Tibial nerve (tissue), 4 donors: ENCODE measurements at regions not wholly inside any gene's neighbourhood (a gene's known extent, or its start where the extent isn't known, plus 50 kb on each side); places are given as distances from the start of the nearest gene placed in this dataset.

Experiments
- DNase-seq, 2 donors: peaks; one replicate each; pipeline ENCODE4 v3.0.0-alpha.2; 2019; ENCODE audit warnings: low spot score in 2 of 2
- H3K27ac ChIP-seq, 4 donors: fragments of 200-600 bp; sonication (generic) in 3 of 4; one replicate each; pipeline ENCODE4 v1.5.1; 2017 to 2019; ENCODE audit warnings: mild to moderate bottlenecking in 1 of 4
- H3K27me3 ChIP-seq, 2 donors: fragments of 200-600 bp; sonication (generic) in 1 of 2; one replicate each; pipeline versions ENCODE4 v1.5.1 to v1.6.0; 2017 to 2019
- H3K36me3 ChIP-seq, 3 donors: fragments of 200-600 bp; sonication (generic); one replicate each; pipeline ENCODE4 v1.5.1; 2018 to 2019
- H3K4me1 ChIP-seq, 4 donors: fragments of 200-600 bp; sonication (generic) in 3 of 4; one replicate each; pipeline ENCODE4 v1.5.1; 2017 to 2019
- H3K4me3 ChIP-seq, 4 donors: fragments of 200-600 bp; sonication (generic) in 3 of 4; one replicate each; pipeline ENCODE4 v1.5.1; 2017 to 2019; ENCODE audit warnings: mild to moderate bottlenecking in 1 of 4, moderate library complexity in 1 of 4
- H3K9me3 ChIP-seq, 4 donors: fragments of 200-600 bp; sonication (generic) in 3 of 4; one replicate each; pipeline ENCODE4 v1.5.1; 2017 to 2019
- EP300 ChIP-seq, 2 donors: sonication (generic); formaldehyde crosslinking; IDR thresholded peaks; one replicate each; pipeline ENCODE4 v1.6.1; 2017; ENCODE audit warnings: antibody characterized with exemption in 2 of 2, mild to moderate bottlenecking in 1 of 2
- POLR2A ChIP-seq, 2 donors: fragments of 450-650 bp; IDR thresholded peaks; one replicate each; pipeline ENCODE4 v1.6.1; 2017; ENCODE audit warnings: antibody characterized with exemption in 2 of 2, mild to moderate bottlenecking in 2 of 2, moderate library complexity in 2 of 2
- WGBS, 2 donors: methylation state at CpG; one replicate each; pipeline ENCODE4 v1.1.5; 2018; 5-methylcytosine and 5-hydroxymethylcytosine counted together
- TF ChIP-seq, protein P1 (sequence below), 5 experiments: fragments of 200-600 bp in 3 of 5; fragments of 450-650 bp in 2 of 5; sonication (generic) in 3 of 5; IDR thresholded peaks; one replicate each; pipeline ENCODE4 v1.5.1; 2016 to 2019; ENCODE audit warnings: antibody characterized with exemption in 5 of 5, mild to moderate bottlenecking in 3 of 5, moderate library complexity in 2 of 5

DNA sequence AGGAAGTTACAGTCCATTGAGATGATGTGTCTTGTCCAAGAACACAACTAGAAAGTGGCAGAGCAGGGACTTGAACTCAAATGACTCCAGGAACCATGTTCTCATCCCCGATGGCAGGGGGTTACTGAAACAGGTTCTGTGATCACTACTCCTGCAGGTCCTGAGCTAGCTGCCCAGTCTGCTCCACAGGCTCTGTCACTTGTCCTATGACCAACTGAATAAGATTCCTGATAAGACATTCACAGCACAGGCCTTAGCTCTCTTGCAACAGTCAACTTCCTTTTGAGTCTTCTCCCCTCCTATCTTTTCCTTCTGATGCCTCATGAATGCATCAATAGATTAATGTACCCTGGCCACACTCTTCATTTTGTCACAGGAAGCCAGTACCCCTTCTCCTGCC lies 109.2 kb downstream of the SH3TC2 start:
- no peak for DNase-seq
- H3K9me3 ChIP-seq: no peaks in the 10 kb centered on the region

More for the DNA sequence above, 109.2 kb downstream of the SH3TC2 start:
- 97 to 100% methylated on average over 1 of the region's 1 CpG for WGBS, 2 donors
- no peak overlapping the region for H3K4me3 ChIP-seq
- H3K36me3 ChIP-seq: no peaks in the 10 kb centered on the region
- H3K27me3 ChIP-seq: no peaks in the 10 kb centered on the region
- H3K27ac ChIP-seq: no peak overlapping the region
- H3K4me1 ChIP-seq: no peaks in the 10 kb centered on the region
- TF ChIP-seq, protein P1, sequence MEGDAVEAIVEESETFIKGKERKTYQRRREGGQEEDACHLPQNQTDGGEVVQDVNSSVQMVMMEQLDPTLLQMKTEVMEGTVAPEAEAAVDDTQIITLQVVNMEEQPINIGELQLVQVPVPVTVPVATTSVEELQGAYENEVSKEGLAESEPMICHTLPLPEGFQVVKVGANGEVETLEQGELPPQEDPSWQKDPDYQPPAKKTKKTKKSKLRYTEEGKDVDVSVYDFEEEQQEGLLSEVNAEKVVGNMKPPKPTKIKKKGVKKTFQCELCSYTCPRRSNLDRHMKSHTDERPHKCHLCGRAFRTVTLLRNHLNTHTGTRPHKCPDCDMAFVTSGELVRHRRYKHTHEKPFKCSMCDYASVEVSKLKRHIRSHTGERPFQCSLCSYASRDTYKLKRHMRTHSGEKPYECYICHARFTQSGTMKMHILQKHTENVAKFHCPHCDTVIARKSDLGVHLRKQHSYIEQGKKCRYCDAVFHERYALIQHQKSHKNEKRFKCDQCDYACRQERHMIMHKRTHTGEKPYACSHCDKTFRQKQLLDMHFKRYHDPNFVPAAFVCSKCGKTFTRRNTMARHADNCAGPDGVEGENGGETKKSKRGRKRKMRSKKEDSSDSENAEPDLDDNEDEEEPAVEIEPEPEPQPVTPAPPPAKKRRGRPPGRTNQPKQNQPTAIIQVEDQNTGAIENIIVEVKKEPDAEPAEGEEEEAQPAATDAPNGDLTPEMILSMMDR (IDR thresholded peaks at IDR 0.05): no peak
- TF ChIP-seq POLR2A (IDR thresholded peaks at IDR 0.05) (no peak), EP300 (IDR thresholded peaks at IDR 0.05) (no peak)
